Liver (tissue), 3 donors: ENCODE measurements at regions not wholly inside any gene's neighbourhood (a gene's known extent, or its start where the extent isn't known, plus 50 kb on each side); places are given as distances from the start of the nearest gene placed in this dataset.

Experiments used
- EGR1 ChIP-seq, 2 donors: IDR thresholded peaks; 2 replicates each; pipeline ENCODE4 v1.6.1; 2016 to 2018; ENCODE audit warnings: antibody characterized with exemption in 2 of 2, low read depth in 2 of 2
- FOXA1 ChIP-seq: IDR thresholded peaks from 2 replicates; pipeline ENCODE4 v1.6.1; 2016; ENCODE audit warnings: antibody characterized with exemption
- FOXA2 ChIP-seq: IDR thresholded peaks from 2 replicates; pipeline ENCODE4 v1.6.1; 2016; ENCODE audit warnings: antibody characterized with exemption
- GABPA ChIP-seq, 2 donors: IDR thresholded peaks in 1 of 2; conservative IDR thresholded peaks in 1 of 2; 2 replicates each; pipeline ENCODE4 v1.6.1; 2016; ENCODE audit warnings: antibody characterized with exemption in 2 of 2, mild to moderate bottlenecking in 1 of 2, moderate library complexity in 1 of 2
- JUND ChIP-seq, 2 donors: IDR thresholded peaks; 2 replicates each; pipeline ENCODE4 v1.6.1; 2016; ENCODE audit warnings: antibody characterized with exemption in 2 of 2
- NR2F2 ChIP-seq: IDR thresholded peaks from 2 replicates; pipeline ENCODE4 v1.6.1; 2016; ENCODE audit warnings: antibody characterized with exemption
- RAD21 ChIP-seq, 2 donors: IDR thresholded peaks; 2 replicates each; pipeline ENCODE4 v1.6.1; 2016; ENCODE audit warnings: antibody characterized with exemption in 2 of 2, mild to moderate bottlenecking in 2 of 2
- RXRA ChIP-seq, 2 donors: IDR thresholded peaks; 2 replicates each; pipeline ENCODE4 v1.6.1; 2017 to 2018; ENCODE audit warnings: antibody characterized with exemption in 2 of 2, mild to moderate bottlenecking in 1 of 2
- SP1 ChIP-seq: IDR thresholded peaks from 2 replicates; pipeline ENCODE4 v1.6.1; 2018; ENCODE audit warnings: antibody characterized with exemption, mild to moderate bottlenecking
- TAF1 ChIP-seq: conservative IDR thresholded peaks from 2 replicates; pipeline ENCODE4 v1.6.1; 2016; ENCODE audit warnings: antibody characterized with exemption, mild to moderate bottlenecking
- YY1 ChIP-seq: IDR thresholded peaks from 2 replicates; pipeline ENCODE4 v1.6.1; 2016; ENCODE audit warnings: antibody characterized with exemption, mild to moderate bottlenecking
- ZBTB33 ChIP-seq: IDR thresholded peaks from 2 replicates; pipeline ENCODE4 v1.6.1; 2016; ENCODE audit warnings: antibody characterized with exemption
- TF ChIP-seq, protein P1 (sequence below): fragments of 150-350 bp; IDR thresholded peaks from 2 replicates; pipeline ENCODE4 v1.5.1; 2017; ENCODE audit warnings: improper control_type of control experiment, low read depth, low read length; ENCODE audit not compliant: missing input control
- TF ChIP-seq, protein P2 (sequence below): IDR thresholded peaks from 2 replicates; pipeline ENCODE4 v1.6.1; 2016; ENCODE audit warnings: antibody characterized with exemption, mild to moderate bottlenecking
- donor health status: healthy.
- donor health status: healthy.

- TF ChIP-seq, protein P1, sequence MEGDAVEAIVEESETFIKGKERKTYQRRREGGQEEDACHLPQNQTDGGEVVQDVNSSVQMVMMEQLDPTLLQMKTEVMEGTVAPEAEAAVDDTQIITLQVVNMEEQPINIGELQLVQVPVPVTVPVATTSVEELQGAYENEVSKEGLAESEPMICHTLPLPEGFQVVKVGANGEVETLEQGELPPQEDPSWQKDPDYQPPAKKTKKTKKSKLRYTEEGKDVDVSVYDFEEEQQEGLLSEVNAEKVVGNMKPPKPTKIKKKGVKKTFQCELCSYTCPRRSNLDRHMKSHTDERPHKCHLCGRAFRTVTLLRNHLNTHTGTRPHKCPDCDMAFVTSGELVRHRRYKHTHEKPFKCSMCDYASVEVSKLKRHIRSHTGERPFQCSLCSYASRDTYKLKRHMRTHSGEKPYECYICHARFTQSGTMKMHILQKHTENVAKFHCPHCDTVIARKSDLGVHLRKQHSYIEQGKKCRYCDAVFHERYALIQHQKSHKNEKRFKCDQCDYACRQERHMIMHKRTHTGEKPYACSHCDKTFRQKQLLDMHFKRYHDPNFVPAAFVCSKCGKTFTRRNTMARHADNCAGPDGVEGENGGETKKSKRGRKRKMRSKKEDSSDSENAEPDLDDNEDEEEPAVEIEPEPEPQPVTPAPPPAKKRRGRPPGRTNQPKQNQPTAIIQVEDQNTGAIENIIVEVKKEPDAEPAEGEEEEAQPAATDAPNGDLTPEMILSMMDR: no peak
- no peak for TF ChIP-seq JUND (IDR thresholded peaks at IDR 0.05)
- TF ChIP-seq, protein P2, sequence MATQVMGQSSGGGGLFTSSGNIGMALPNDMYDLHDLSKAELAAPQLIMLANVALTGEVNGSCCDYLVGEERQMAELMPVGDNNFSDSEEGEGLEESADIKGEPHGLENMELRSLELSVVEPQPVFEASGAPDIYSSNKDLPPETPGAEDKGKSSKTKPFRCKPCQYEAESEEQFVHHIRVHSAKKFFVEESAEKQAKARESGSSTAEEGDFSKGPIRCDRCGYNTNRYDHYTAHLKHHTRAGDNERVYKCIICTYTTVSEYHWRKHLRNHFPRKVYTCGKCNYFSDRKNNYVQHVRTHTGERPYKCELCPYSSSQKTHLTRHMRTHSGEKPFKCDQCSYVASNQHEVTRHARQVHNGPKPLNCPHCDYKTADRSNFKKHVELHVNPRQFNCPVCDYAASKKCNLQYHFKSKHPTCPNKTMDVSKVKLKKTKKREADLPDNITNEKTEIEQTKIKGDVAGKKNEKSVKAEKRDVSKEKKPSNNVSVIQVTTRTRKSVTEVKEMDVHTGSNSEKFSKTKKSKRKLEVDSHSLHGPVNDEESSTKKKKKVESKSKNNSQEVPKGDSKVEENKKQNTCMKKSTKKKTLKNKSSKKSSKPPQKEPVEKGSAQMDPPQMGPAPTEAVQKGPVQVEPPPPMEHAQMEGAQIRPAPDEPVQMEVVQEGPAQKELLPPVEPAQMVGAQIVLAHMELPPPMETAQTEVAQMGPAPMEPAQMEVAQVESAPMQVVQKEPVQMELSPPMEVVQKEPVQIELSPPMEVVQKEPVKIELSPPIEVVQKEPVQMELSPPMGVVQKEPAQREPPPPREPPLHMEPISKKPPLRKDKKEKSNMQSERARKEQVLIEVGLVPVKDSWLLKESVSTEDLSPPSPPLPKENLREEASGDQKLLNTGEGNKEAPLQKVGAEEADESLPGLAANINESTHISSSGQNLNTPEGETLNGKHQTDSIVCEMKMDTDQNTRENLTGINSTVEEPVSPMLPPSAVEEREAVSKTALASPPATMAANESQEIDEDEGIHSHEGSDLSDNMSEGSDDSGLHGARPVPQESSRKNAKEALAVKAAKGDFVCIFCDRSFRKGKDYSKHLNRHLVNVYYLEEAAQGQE: no peak
- no peak for TF ChIP-seq RAD21 (IDR thresholded peaks at IDR 0.05)
- no peak for TF ChIP-seq RXRA (IDR thresholded peaks at IDR 0.05)
- TF ChIP-seq GABPA (IDR thresholded peaks at IDR 0.05 in 1 of 2, conservative IDR thresholded peaks at IDR 0.05 in 1 of 2): no peak
- TF ChIP-seq FOXA1: no peak
- no peak for TF ChIP-seq SP1
- no peak for TF ChIP-seq YY1
- TF ChIP-seq NR2F2: no peak
- TF ChIP-seq ZBTB33: no peak
- TF ChIP-seq TAF1: no peak
- no peak for TF ChIP-seq FOXA2
- TF ChIP-seq EGR1 (IDR thresholded peaks at IDR 0.05; ENCODE audit: low read depth in 2 of 2): no peak
These were observed 209.1 kb upstream of the SLC7A11 start for GRCh38 chr4:138451276-138451663.
